Neural cell (in vitro differentiated cells): ENCODE measurements at regions not wholly inside any gene's neighbourhood (a gene's known extent, or its start where the extent isn't known, plus 50 kb on each side); places are given as distances from the start of the nearest gene placed in this dataset.

Source experiments
- H2AFZ ChIP-seq: fragments of 200-600, 300-800 bp; sonication (generic), shearing (Covaris generic); 2 replicates; pipeline ENCODE4 v1.6.0; 2014; ENCODE audit warnings: low read depth, mild to moderate bottlenecking, antibody characterized with exemption, low read length, moderate library complexity
- H3F3A ChIP-seq: fragments of 200-600 bp; shearing (Covaris generic); 2 replicates; pipeline ENCODE4 v1.6.1; 2016; ENCODE audit warnings: mild to moderate bottlenecking, moderate library complexity, mixed read lengths, antibody characterized with exemption, low read length; ENCODE audit not compliant: insufficient read depth, poor library complexity, severe bottlenecking
- H3K27ac ChIP-seq: fragments of 200-600, 300-800 bp; sonication (generic), shearing (Covaris generic); 2 replicates; pipeline ENCODE4 v1.5.1; 2014; ENCODE audit warnings: mild to moderate bottlenecking, low read length, moderate library complexity
- H3K27me3 ChIP-seq: fragments of 300-800, 200-600 bp; sonication (generic), shearing (Covaris generic); 2 replicates; pipeline ENCODE4 v1.6.0; 2014; ENCODE audit warnings: mild to moderate bottlenecking, low read depth, low read length, moderate library complexity; ENCODE audit not compliant: insufficient read depth
- H3K36me3 ChIP-seq: fragments of 300-800, 200-600 bp; sonication (generic), shearing (Covaris generic); 2 replicates; pipeline ENCODE4 v1.5.1; 2014; ENCODE audit warnings: mild to moderate bottlenecking, antibody characterized with exemption, low read length, moderate library complexity; ENCODE audit not compliant: insufficient read depth
- H3K4me2 ChIP-seq: fragments of 300-800, 200-600 bp; sonication (generic), shearing (Covaris generic); 2 replicates; pipeline ENCODE4 v1.6.0; 2014; ENCODE audit warnings: mild to moderate bottlenecking, low read length
- H3K4me3 ChIP-seq: fragments of 300-800, 200-600 bp; sonication (generic), shearing (Covaris generic); 2 replicates; pipeline ENCODE4 v1.5.1; 2014; ENCODE audit warnings: mild to moderate bottlenecking, low read length, moderate library complexity
- H3K79me2 ChIP-seq: fragments of 200-600 bp; shearing (Covaris generic); replicated peaks from 2 replicates; pipeline ENCODE4 v1.6.0; 2014; ENCODE audit warnings: mild to moderate bottlenecking, low read length, moderate library complexity; ENCODE audit not compliant: insufficient read depth
- H3K9ac ChIP-seq: fragments of 300-800, 200-600 bp; sonication (generic), shearing (Covaris generic); 2 replicates; pipeline ENCODE4 v1.6.1; 2016; ENCODE audit warnings: mild to moderate bottlenecking, low read length, mixed read lengths
- H3K9me2 ChIP-seq: fragments of 200-600 bp; shearing (Covaris generic); 2 replicates; pipeline ENCODE4 v1.6.1; 2016; ENCODE audit warnings: mild to moderate bottlenecking, low read length, mixed read lengths; ENCODE audit not compliant: insufficient read depth
- H3K9me3 ChIP-seq: fragments of 200-600, 300-800 bp; sonication (generic), shearing (Covaris generic); 2 replicates; pipeline ENCODE4 v1.6.1; 2016; ENCODE audit warnings: mild to moderate bottlenecking, mixed run types, low read length, moderate library complexity, mixed read lengths
- H4K20me1 ChIP-seq: fragments of 200-600 bp; shearing (Covaris generic); 2 replicates; pipeline ENCODE4 v1.6.1; 2016; ENCODE audit warnings: mild to moderate bottlenecking, mixed run types; ENCODE audit not compliant: insufficient read depth
- EP300 ChIP-seq: fragments of 450-650 bp; conservative IDR thresholded peaks from 2 replicates; pipeline ENCODE4 v1.6.1; 2014; ENCODE audit warnings: antibody characterized with exemption, mild to moderate bottlenecking, moderate library complexity; ENCODE audit not compliant: poor library complexity, severe bottlenecking
- EZH2 ChIP-seq: fragments of 200-600, 300-800 bp; shearing (Covaris generic), sonication (generic); IDR thresholded peaks from 2 replicates; pipeline ENCODE4 v1.6.1; 2014; ENCODE audit warnings: antibody characterized with exemption, low read length, borderline replicate concordance, mild to moderate bottlenecking; ENCODE audit not compliant: insufficient read depth, poor library complexity, severe bottlenecking
- MXI1 ChIP-seq: fragments of 450-650 bp; conservative IDR thresholded peaks from 2 replicates; pipeline ENCODE4 v1.6.1; 2014; ENCODE audit warnings: antibody characterized with exemption, mild to moderate bottlenecking; ENCODE audit not compliant: poor library complexity, severe bottlenecking
- POLR2AphosphoS5 ChIP-seq: IDR thresholded peaks from 2 replicates; pipeline ENCODE4 v1.6.1; 2012
- RAD21 ChIP-seq: fragments of 450-650 bp; conservative IDR thresholded peaks from 2 replicates; pipeline ENCODE4 v1.6.1; 2014; ENCODE audit warnings: antibody characterized with exemption, mild to moderate bottlenecking, moderate library complexity
- SMC3 ChIP-seq: fragments of 450-650 bp; conservative IDR thresholded peaks from 2 replicates; pipeline ENCODE4 v1.6.1; 2014; ENCODE audit warnings: antibody characterized with exemption, mild to moderate bottlenecking, moderate library complexity; ENCODE audit not compliant: poor library complexity
- TAF1 ChIP-seq: IDR thresholded peaks from 2 replicates; pipeline ENCODE4 v1.6.1; 2012; ENCODE audit warnings: low read depth
- TF ChIP-seq, protein P1 (sequence below): IDR thresholded peaks from 2 replicates; pipeline ENCODE4 v1.6.1; 2012; ENCODE audit warnings: borderline replicate concordance
- TF ChIP-seq, protein P2 (sequence below): fragments of 450-650 bp; IDR thresholded peaks from 2 replicates; pipeline ENCODE4 v1.5.1; 2014; ENCODE audit warnings: antibody characterized with exemption, mild to moderate bottlenecking, moderate library complexity; ENCODE audit not compliant: poor library complexity, severe bottlenecking

GRCh38 chr6:71457929-71458328, 169.3 kb downstream of the OGFRL1 start:
- Histone ChIP-seq H3K27ac (no peak overlapping the region), H2AFZ (no peak overlapping the region), H4K20me1 (no peaks in the 10 kb centered on the region), H3K4me3 (no peak overlapping the region), H3K9ac (no peak overlapping the region), H3K9me2 (no peaks in the 10 kb centered on the region), H3K9me3 (no peaks in the 10 kb centered on the region), H3K27me3 (no peaks in the 10 kb centered on the region), H3K4me2 (no peak overlapping the region), H3F3A (no peaks in the 10 kb centered on the region), H3K36me3 (no peaks in the 10 kb centered on the region), H3K79me2 (no peaks in the 10 kb centered on the region)
- TF ChIP-seq, protein P1, sequence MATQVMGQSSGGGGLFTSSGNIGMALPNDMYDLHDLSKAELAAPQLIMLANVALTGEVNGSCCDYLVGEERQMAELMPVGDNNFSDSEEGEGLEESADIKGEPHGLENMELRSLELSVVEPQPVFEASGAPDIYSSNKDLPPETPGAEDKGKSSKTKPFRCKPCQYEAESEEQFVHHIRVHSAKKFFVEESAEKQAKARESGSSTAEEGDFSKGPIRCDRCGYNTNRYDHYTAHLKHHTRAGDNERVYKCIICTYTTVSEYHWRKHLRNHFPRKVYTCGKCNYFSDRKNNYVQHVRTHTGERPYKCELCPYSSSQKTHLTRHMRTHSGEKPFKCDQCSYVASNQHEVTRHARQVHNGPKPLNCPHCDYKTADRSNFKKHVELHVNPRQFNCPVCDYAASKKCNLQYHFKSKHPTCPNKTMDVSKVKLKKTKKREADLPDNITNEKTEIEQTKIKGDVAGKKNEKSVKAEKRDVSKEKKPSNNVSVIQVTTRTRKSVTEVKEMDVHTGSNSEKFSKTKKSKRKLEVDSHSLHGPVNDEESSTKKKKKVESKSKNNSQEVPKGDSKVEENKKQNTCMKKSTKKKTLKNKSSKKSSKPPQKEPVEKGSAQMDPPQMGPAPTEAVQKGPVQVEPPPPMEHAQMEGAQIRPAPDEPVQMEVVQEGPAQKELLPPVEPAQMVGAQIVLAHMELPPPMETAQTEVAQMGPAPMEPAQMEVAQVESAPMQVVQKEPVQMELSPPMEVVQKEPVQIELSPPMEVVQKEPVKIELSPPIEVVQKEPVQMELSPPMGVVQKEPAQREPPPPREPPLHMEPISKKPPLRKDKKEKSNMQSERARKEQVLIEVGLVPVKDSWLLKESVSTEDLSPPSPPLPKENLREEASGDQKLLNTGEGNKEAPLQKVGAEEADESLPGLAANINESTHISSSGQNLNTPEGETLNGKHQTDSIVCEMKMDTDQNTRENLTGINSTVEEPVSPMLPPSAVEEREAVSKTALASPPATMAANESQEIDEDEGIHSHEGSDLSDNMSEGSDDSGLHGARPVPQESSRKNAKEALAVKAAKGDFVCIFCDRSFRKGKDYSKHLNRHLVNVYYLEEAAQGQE = no peak
- TF ChIP-seq TAF1 = no peak
- TF ChIP-seq EP300 = no peak
- TF ChIP-seq POLR2AphosphoS5 = no peak
- TF ChIP-seq MXI1 = no peak
- no peak for TF ChIP-seq EZH2

DNA sequence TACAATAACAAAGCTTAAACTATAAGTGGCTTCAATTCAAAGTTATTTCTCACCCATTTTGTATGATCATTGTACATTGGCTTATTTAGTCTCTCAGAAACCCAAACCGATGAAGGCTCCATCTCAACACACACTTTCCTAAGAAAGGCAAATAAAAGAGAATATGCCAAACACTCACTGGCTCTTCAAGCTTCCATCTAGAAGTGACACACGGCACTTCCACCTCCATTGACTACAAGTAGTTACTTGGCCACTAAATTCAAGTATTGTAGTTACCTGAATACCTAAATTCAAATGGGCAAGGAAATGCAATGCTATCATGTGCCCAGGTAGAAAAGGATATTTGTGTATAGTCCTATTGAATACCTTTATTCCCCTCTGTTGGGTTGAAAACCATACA, 170.6 kb downstream of the OGFRL1 start:
- no peak overlapping the region for H3K4me2 ChIP-seq
- H3F3A ChIP-seq = no peaks in the 10 kb centered on the region
- no peak for TF ChIP-seq EP300
- no peak for TF ChIP-seq POLR2AphosphoS5
- no peak for TF ChIP-seq SMC3
- no peak for TF ChIP-seq EZH2
- no peak for TF ChIP-seq TAF1
- TF ChIP-seq, protein P1 = no peak
- TF ChIP-seq, protein P2, sequence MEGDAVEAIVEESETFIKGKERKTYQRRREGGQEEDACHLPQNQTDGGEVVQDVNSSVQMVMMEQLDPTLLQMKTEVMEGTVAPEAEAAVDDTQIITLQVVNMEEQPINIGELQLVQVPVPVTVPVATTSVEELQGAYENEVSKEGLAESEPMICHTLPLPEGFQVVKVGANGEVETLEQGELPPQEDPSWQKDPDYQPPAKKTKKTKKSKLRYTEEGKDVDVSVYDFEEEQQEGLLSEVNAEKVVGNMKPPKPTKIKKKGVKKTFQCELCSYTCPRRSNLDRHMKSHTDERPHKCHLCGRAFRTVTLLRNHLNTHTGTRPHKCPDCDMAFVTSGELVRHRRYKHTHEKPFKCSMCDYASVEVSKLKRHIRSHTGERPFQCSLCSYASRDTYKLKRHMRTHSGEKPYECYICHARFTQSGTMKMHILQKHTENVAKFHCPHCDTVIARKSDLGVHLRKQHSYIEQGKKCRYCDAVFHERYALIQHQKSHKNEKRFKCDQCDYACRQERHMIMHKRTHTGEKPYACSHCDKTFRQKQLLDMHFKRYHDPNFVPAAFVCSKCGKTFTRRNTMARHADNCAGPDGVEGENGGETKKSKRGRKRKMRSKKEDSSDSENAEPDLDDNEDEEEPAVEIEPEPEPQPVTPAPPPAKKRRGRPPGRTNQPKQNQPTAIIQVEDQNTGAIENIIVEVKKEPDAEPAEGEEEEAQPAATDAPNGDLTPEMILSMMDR = no peak
- TF ChIP-seq MXI1 = no peak
- TF ChIP-seq RAD21 = no peak
- no peak overlapping the region for H3K27ac ChIP-seq
- H4K20me1 ChIP-seq = no peaks in the 10 kb centered on the region
- no peak overlapping the region for H3K4me3 ChIP-seq
- H3K9me3 ChIP-seq = no peaks in the 10 kb centered on the region
- no peak overlapping the region for H2AFZ ChIP-seq
- H3K36me3 ChIP-seq = no peaks in the 10 kb centered on the region
- no peaks in the 10 kb centered on the region for H3K79me2 ChIP-seq
- no peaks in the 10 kb centered on the region for H3K9me2 ChIP-seq
- no peaks in the 10 kb centered on the region for H3K27me3 ChIP-seq
- no peak overlapping the region for H3K9ac ChIP-seq
